Stimulated activated CD8-positive, alpha-beta memory T cell treated with anti-CD3 and anti-CD28 coated beads, Interleukin-12 subunit alpha, Interleukin-12 subunit beta, amount 100 ng/mL, for 1 hour (primary cell): ENCODE measurements at regions not wholly inside any gene's neighbourhood (a gene's known extent, or its start where the extent isn't known, plus 50 kb on each side); places are given as distances from the start of the nearest gene placed in this dataset.
"Not testable (repeated sequence)": the region's sequence is repeated elsewhere in the genome, so short reads cannot be mapped to it uniquely, and the experiment has no call there.

Source experiments
- DNase-seq: peaks from one replicate; pipeline ENCODE4 v3.0.0-alpha.2; 2020; ENCODE audit warnings: low read depth

DNA sequence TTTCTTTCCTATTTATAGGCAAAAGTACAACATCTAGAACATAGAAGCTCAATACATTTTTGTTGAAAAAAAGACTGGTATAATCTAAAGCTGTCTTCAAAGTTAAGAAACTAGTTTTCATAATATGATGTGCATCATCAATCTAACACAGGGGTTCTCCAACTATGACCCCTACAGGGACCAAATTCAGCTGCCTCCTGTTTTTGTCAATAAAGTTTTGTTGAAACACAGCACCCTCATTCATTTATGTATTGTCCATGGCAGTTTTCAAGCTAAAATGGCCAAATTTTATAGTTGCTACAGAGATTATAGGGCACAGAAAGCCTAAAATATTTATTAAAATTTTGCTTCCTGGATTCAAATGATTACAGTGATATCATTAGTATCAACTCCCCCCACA lies 452.9 kb downstream of the CCER1 start:
- DNase-seq = no peak

GRCh38 chr12:90501412-90501811 lies 453.6 kb downstream of the CCER1 start:
- no peak for DNase-seq

DNA sequence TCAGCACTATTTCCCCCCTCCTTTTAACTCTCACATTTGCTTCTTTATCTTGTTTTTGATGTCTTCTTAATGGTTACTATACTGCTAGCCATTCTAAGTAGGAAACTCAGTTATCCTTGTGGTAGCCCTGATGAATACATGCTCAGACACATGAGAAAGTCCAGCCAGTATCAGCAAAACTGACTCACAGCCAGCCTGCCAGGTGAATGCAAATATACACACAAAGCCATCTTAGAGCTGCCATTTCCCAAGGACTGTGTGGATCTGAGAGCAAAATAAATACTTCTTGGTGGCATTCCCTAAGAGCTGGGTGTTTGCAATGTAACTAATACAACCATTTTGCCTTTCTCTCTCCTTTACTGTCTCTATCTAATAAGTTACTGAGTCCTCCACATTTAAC lies 455.2 kb downstream of the CCER1 start:
- DNase-seq = no peak

DNA sequence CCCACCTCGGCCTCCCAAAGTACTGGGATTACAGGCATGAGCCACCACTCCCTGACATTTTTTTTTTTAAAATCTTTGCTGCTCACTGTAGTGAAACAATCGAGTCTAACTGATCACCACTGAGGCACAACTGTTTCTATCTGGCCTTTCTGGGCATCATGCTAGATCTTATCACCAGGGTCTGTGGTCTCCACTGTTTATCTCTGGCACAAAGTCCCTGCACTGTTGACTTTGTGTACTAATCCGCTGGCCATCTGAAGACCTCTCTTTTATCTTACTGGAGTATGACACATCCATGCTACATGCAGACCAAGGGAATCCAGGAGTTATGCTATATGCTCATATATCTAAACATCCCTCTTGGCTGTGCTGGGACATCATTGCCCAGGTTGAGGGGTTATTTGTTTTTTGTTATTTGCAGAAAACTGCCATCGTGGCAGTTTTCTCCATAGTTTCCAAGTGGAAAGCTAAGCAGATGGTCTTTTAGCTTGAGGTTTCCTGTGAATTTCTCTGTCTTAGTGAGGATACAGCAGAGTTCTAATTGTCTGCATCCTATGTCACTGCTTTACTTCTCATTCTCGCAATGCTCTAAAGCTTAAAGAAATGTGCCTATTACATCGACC lies 456.9 kb downstream of the CCER1 start:
- DNase-seq = no peak

- no peak for DNase-seq
Observed at GRCh38 chr12:90490355-90490754, 464.6 kb downstream of the CCER1 start.

DNA sequence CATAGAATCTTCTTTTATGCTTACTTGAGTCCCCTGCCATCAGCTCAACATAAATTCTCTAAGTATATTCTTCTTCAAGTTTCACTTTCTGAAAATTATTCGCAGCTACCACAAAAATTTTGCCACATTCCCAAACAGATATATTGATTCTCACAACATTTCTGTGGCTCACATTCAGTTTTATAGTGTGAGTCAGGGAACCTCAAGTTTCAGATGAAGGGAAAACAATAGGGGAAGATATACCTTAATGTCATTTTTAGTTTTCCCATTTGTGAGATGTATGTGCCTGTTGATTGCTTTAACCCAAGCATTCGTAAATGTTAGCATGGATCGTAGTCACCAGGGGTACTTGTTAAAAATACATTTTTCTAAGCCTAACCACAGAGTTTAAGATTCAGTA lies 465.8 kb downstream of the CCER1 start:
- DNase-seq = no peak

DNA sequence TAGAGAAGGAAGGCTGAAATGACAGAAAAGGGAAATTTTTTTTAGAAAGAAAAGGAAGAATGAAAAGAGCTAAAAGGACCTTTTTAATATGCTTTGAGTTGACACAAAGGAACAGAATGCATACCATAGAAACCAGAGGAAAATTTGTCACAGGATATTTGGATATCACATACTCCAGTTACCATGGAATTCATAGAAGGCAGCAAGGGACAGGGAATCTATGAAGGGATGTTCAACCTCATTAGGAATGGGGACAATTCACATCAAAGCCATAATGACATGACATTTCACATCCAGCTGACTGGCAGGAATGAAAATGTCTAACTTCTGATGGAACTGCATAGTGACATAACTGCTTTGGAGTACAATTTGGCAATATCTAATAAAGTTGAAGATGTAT lies 469.4 kb downstream of the CCER1 start:
- DNase-seq = no peak

DNA sequence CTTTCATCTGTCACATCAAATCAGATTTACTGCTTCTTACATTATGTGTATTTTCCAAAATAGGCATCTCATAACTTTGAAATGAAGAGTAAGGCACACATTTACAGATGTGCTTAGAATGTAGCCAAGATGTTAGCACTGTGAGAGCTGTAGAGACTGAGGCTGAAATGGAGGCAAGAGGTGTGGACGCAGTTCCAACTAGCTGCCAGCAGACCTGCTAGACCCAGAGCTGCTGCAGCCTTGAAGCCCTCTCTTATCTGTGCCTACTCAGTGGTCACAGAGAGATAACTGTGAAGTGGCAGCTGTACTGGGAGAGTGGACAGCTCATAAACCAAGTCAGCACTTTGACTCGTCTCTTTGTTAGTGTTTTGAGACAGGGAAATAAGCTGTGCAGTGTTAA lies 470.9 kb downstream of the CCER1 start:
- DNase-seq = no peak

DNA sequence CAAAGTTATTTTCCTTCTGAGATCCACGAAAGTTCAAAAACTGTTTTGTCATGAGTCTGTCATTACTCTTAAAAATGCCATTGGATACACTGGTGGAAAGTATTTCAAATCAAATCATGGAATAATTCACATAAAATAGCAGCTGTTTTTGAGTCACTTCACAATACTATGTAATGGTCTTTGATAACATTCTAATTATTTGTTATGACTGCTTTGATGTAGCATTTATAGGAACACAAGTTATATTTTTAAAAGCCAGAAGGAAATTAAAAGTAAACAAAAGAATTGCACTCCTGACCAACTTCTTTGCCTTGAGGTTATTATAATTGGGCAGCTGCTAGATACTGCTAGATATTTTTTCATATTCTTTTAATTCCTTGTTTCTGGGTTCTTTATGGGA lies 473.2 kb downstream of the CCER1 start:
- no peak for DNase-seq

GRCh38 chr12:90479237-90479636 lies 475.7 kb downstream of the CCER1 start:
- DNase-seq = no peak

DNA sequence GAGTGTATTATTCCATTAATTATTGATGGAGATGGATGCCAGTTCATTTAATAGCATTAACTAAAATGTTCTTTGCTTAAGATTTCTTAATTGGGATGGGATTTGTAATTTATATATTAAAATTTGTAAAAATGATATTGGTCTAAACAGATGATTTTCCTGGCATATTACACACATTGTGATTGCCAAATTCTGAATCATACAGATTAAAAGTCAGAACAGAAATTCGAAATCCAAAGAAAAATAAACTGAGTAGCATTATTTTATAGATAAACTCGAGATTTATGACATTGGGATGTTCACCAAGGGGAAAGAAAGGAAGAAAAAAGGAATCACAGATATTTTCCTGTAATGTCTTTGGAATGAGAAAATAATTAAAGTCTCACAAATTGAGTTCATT lies 481.1 kb downstream of the CCER1 start:
- no peak for DNase-seq

- no peak for DNase-seq
Observed at GRCh38 chr12:90460681-90461080, 494.3 kb downstream of the CCER1 start.

GRCh38 chr12:90456248-90456647 lies 498.7 kb downstream of the CCER1 start:
- no peak for DNase-seq

GRCh38 chr12:90455756-90456155 lies 499.2 kb downstream of the CCER1 start:
- DNase-seq = no peak

GRCh38 chr12:90449611-90450010 lies 505.4 kb downstream of the CCER1 start:
- DNase-seq = no peak

DNA sequence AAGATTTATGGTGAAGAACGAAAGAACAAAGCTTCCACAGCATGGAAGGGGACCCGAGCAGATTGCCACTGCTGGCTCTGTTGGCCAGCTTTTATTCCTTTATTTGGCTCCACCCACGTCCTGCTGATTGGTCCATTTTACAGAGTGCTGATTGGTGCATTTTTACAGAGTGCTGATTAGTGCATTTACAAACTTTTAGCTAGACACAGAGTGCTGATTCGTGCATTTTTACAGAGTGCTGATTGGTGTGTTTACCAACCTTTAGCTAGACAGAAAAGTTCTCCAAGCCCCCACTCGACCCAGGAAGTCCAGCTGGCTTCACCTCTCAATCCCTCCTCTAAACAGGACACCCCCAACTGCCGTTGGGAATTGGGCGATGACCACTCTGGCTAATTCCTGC lies 511.5 kb downstream of the CCER1 start:
- DNase-seq = not testable (repeated sequence)

DNA sequence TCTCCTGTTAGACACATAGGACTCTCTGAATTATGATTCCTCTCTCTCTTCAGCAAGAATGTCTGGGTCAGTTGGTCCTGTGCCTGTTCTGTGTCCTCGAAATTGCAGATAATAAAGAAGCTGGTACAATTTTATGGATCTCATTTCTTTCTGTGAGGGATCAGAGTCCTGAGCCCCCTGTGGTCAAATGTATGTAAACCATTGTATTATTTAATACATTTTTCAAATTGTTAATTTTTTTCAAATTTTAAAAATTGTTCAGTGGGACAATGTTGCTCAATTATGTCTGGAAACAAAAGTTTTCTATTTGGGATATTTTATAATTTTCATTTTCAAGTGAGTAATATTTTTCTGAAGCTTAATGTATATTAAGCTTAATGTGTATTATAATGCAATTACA lies 513.5 kb downstream of the CCER1 start:
- DNase-seq = no peak

GRCh38 chr12:90428881-90429280 lies 526.1 kb downstream of the CCER1 start:
- DNase-seq = no peak

- DNase-seq = no peak
Observed at GRCh38 chr12:90428465-90428864, 526.5 kb downstream of the CCER1 start.

- no peak for DNase-seq
Observed at GRCh38 chr12:90423965-90424364, 531.0 kb downstream of the CCER1 start.

GRCh38 chr12:90410962-90411361 lies 544.0 kb downstream of the CCER1 start:
- no peak for DNase-seq

DNA sequence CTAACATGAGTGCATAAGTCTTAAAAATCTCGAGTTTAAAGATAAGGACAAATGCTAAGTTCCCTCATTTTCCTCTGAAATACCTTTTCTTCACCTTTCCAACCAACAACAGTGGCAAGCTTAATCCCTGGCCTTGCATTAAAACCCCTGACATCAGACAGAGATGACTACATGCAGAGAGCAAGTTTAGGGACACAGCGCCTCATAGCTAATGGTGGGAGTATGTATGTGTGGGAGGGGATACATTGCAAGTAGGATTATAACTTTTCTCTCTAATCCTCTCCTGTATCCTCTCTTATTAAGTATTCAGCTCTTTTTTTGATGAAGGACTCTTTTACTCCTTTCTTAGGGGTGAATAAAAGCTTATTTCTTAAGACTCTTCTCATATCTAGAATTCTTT lies 547.1 kb downstream of the CCER1 start:
- no peak for DNase-seq

GRCh38 chr12:90404071-90404470 lies 550.9 kb downstream of the CCER1 start:
- no peak for DNase-seq

- DNase-seq = no peak
Observed at GRCh38 chr12:90401185-90401584, 553.8 kb downstream of the CCER1 start.

- no peak for DNase-seq
Observed at GRCh38 chr12:90399357-90399756, 555.6 kb downstream of the CCER1 start.
